ENCODE measurements at regions not wholly inside any gene's neighbourhood (a gene's known extent, or its start where the extent isn't known, plus 50 kb on each side); places are given as distances from the start of the nearest gene placed in this dataset.

GRCh38 chr11:42490506-42490905 lies 821.3 kb upstream of the API5 start:
- H3K79me2 ChIP-seq, result no peaks in the 10 kb centered on the region
- no peak overlapping the region for H3K4me2 ChIP-seq (ENCODE audit: low read length)
- no peak overlapping the region for H2AFZ ChIP-seq
- no peak overlapping the region for H3K9ac ChIP-seq
- TF ChIP-seq CTCF (IDR thresholded peaks at IDR 0.05), result no peak
- no peaks in the 10 kb centered on the region for H3K27me3 ChIP-seq (ENCODE audit: control insufficient read depth, insufficient read depth, low read length)
- H3K36me3 ChIP-seq (ENCODE audit: control insufficient read depth, insufficient read depth, low read length), result no peaks in the 10 kb centered on the region
- no peak overlapping the region for H3K27ac ChIP-seq
- no peaks in the 10 kb centered on the region for H3K4me1 ChIP-seq
- H3K9me3 ChIP-seq (ENCODE audit: control insufficient read depth, low read length), result no peaks in the 10 kb centered on the region
- no peak overlapping the region for H3K4me3 ChIP-seq (ENCODE audit: low read depth, low read length)

- no peak overlapping the region for H3K4me2 ChIP-seq (ENCODE audit: low read length)
- H3K27ac ChIP-seq, result no peak overlapping the region
- no peak overlapping the region for H2AFZ ChIP-seq
- H3K79me2 ChIP-seq, result no peaks in the 10 kb centered on the region
- no peak for TF ChIP-seq CTCF (IDR thresholded peaks at IDR 0.05)
- no peaks in the 10 kb centered on the region for H3K9me3 ChIP-seq (ENCODE audit: control insufficient read depth, low read length)
- no peak overlapping the region for H3K4me3 ChIP-seq (ENCODE audit: low read depth, low read length)
- no peaks in the 10 kb centered on the region for H3K27me3 ChIP-seq (ENCODE audit: control insufficient read depth, insufficient read depth, low read length)
- no peak overlapping the region for H3K9ac ChIP-seq
- no peaks in the 10 kb centered on the region for H3K4me1 ChIP-seq
- no peaks in the 10 kb centered on the region for H3K36me3 ChIP-seq (ENCODE audit: control insufficient read depth, insufficient read depth, low read length)
These were observed 817.3 kb upstream of the API5 start for GRCh38 chr11:42494459-42494858.

- Histone ChIP-seq H3K36me3 (ENCODE audit: control insufficient read depth, insufficient read depth, low read length) (no peaks in the 10 kb centered on the region), H3K4me2 (ENCODE audit: low read length) (no peak overlapping the region), H3K4me1 (no peaks in the 10 kb centered on the region), H3K9ac (no peak overlapping the region), H3K27ac (no peak overlapping the region), H2AFZ (no peak overlapping the region), H3K79me2 (no peaks in the 10 kb centered on the region), H3K27me3 (ENCODE audit: control insufficient read depth, insufficient read depth, low read length) (no peaks in the 10 kb centered on the region), H3K9me3 (ENCODE audit: control insufficient read depth, low read length) (no peaks in the 10 kb centered on the region), H3K4me3 (ENCODE audit: low read depth, low read length) (no peak overlapping the region)
- TF ChIP-seq CTCF (IDR thresholded peaks at IDR 0.05), result no peak
These were observed 812.8 kb upstream of the API5 start for GRCh38 chr11:42498971-42499370.

GRCh38 chr11:42502151-42502550 lies 809.6 kb upstream of the API5 start:
- Histone ChIP-seq H2AFZ (no peak overlapping the region), H3K9ac (no peak overlapping the region), H3K4me2 (ENCODE audit: low read length) (no peak overlapping the region), H3K79me2 (no peaks in the 10 kb centered on the region), H3K4me3 (ENCODE audit: low read depth, low read length) (no peak overlapping the region), H3K27ac (no peak overlapping the region), H3K36me3 (ENCODE audit: control insufficient read depth, insufficient read depth, low read length) (no peaks in the 10 kb centered on the region), H3K27me3 (ENCODE audit: control insufficient read depth, insufficient read depth, low read length) (no peaks in the 10 kb centered on the region), H3K4me1 (no peaks in the 10 kb centered on the region), H3K9me3 (ENCODE audit: control insufficient read depth, low read length) (no peaks in the 10 kb centered on the region)
- TF ChIP-seq CTCF (IDR thresholded peaks at IDR 0.05), result no peak

- Histone ChIP-seq H3K27me3 (ENCODE audit: control insufficient read depth, insufficient read depth, low read length) (no peaks in the 10 kb centered on the region), H2AFZ (no peak overlapping the region), H3K27ac (no peak overlapping the region), H3K9ac (no peak overlapping the region), H3K4me3 (ENCODE audit: low read depth, low read length) (no peak overlapping the region), H3K36me3 (ENCODE audit: control insufficient read depth, insufficient read depth, low read length) (no peaks in the 10 kb centered on the region), H3K79me2 (no peaks in the 10 kb centered on the region), H3K4me1 (no peaks in the 10 kb centered on the region), H3K4me2 (ENCODE audit: low read length) (no peak overlapping the region), H3K9me3 (ENCODE audit: control insufficient read depth, low read length) (no peaks in the 10 kb centered on the region)
- no peak for TF ChIP-seq CTCF (IDR thresholded peaks at IDR 0.05)
These were observed 789.8 kb upstream of the API5 start for GRCh38 chr11:42521994-42522393.

Measured in parathyroid adenoma (tissue), 2 donors.